ENCODE measurements at regions not wholly inside any gene's neighbourhood (a gene's known extent, or its start where the extent isn't known, plus 50 kb on each side); places are given as distances from the start of the nearest gene placed in this dataset.
"Not testable (repeated sequence)": the region's sequence is repeated elsewhere in the genome, so short reads cannot be mapped to it uniquely, and the experiment has no call there.

DNA sequence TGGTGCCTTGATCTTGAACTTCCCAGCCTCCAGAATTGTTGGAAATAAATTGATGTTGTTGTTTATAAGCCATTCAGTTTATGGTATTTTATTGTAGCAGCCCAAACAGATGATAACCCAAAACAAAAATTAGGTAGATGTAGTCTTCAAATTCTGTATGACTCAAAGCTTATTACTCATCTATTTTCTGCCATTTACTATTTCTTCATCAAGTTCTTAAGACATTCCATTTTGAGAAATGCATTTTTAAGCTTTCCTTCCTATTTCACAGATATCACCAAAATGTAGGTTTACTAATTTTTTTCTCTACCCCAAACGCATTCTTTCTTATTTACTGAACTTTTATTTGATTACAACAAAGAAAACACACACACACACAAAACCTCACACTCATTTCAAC lies 148.2 kb downstream of the RND3 start:
- H3K27ac Mint-ChIP-seq = no peak overlapping the region
- no peaks in the 10 kb centered on the region for H3K36me3 Mint-ChIP-seq
- DNase-seq (ENCODE audit: low spot score in 2 of 2) (no peak), ATAC-seq (no peak)
- H3K9me3 Mint-ChIP-seq = peaks cover under 1 to 5% of the 10 kb centered on the region in 2 donors

GRCh38 chr2:150335596-150335995 lies 151.9 kb downstream of the RND3 start:
- DNase-seq (ENCODE audit: low spot score in 2 of 2) = no peak
- no peak for ATAC-seq
- Mint-ChIP-seq H3K27ac (no peak overlapping the region), H3K36me3 (no peaks in the 10 kb centered on the region), H3K9me3 (peaks cover 4 to 9% of the 10 kb centered on the region in 2 donors)

DNA sequence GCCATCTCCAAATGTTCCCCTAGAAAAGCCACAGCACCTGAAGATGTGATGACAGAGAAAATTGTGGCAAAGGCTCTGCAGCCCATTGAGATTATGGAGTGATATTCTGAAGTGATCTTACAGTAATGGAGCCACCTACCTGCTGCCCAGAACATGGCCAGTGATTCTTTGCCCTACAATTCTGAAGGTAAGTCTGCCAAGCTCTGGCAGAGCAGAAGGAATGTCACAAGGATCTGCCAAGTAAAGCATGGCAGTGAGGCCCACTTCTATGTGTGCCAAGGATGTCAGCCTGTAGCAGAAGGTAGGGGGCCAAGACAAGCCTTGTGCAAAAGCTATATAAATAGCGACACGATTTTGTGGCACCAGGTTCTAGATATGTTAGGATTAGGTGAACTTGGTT lies 155.1 kb downstream of the RND3 start:
- no peak for DNase-seq (ENCODE audit: low spot score in 2 of 2)
- Mint-ChIP-seq H3K27ac (no peak overlapping the region), H3K9me3 (peaks cover 8 to 9% of the 10 kb centered on the region in 2 donors), H3K36me3 (peaks cover 0 to 6% of the 10 kb centered on the region in 2 donors)
- ATAC-seq = no peak

- H3K9me3 Mint-ChIP-seq = peaks cover 5 to 14% of the 10 kb centered on the region in 2 donors
- no peak for ATAC-seq
- peaks cover 0 to 6% of the 10 kb centered on the region in 2 donors for H3K36me3 Mint-ChIP-seq
- H3K27ac Mint-ChIP-seq = no peak overlapping the region
- DNase-seq (ENCODE audit: low spot score in 2 of 2) = no peak
Measured at GRCh38 chr2:150327564-150328489, 159.6 kb downstream of the RND3 start.

GRCh38 chr2:150325656-150326314 lies 161.7 kb downstream of the RND3 start:
- DNase-seq (ENCODE audit: low spot score in 2 of 2) = no peak
- no peak for ATAC-seq
- no peak overlapping the region for H3K27ac Mint-ChIP-seq
- peaks cover 5 to 14% of the 10 kb centered on the region in 2 donors for H3K9me3 Mint-ChIP-seq
- peaks cover 0 to 6% of the 10 kb centered on the region in 2 donors for H3K36me3 Mint-ChIP-seq

- peaks cover 0 to 12% of the 10 kb centered on the region in 2 donors for H3K9me3 Mint-ChIP-seq
- not testable (repeated sequence) for ATAC-seq; DNase-seq (ENCODE audit: low spot score in 2 of 2); H3K27ac Mint-ChIP-seq; H3K36me3 Mint-ChIP-seq
Measured at GRCh38 chr2:150323071-150323470, 164.4 kb downstream of the RND3 start.

- H3K9me3 Mint-ChIP-seq = peaks cover 0 to 20% of the 10 kb centered on the region in 2 donors
- H3K36me3 Mint-ChIP-seq = no peaks in the 10 kb centered on the region
- DNase-seq (ENCODE audit: low spot score in 2 of 2) = no peak
- no peak for ATAC-seq
- H3K27ac Mint-ChIP-seq = no peak overlapping the region
Measured at GRCh38 chr2:150320608-150321007, 166.9 kb downstream of the RND3 start.

DNA sequence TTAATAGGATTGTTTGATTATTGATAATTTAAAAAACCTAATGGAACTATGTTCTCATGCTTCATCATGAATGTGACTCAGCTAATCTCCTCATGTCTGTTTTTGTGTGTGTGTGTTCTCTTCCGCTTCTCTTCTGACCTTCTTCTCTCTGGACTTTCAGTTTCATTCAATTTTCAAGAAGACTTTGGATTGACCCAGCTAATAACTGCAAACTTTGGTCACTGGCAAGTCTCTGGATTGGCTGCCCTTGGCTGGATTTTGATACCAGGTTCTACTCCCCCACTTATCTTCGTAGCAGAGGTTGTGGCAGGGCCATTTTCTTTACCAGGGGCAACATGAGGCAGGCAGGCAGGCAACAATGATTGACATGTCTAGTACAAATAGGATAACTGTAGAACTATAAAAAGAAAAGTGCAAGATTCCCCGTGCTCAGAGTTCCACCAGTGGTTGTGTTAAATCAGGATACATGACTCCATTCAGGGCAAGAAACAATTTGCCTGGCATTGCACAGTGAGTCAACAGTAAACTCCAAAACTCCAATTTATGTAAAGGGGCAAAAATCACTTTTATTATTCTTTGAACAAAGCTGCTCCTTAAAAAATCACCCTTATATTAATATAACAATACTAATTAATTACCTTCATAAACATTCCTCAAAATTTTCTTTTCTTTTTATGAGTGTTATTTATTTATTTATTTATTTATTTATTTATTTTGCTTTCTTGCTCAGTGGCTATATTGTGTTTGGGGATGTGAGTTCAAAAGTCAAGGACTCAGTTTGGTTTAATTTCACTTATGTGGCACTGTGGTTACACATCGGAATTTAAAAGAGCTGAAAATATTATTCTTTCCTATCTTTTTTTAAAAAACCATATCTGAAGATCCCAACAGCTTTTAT lies 167.6 kb downstream of the RND3 start:
- no peak for ATAC-seq
- Mint-ChIP-seq H3K27ac (no peak overlapping the region), H3K9me3 (peaks cover 0 to 20% of the 10 kb centered on the region in 2 donors), H3K36me3 (no peaks in the 10 kb centered on the region)
- no peak for DNase-seq (ENCODE audit: low spot score in 2 of 2)

GRCh38 chr2:150319085-150319484 lies 168.4 kb downstream of the RND3 start:
- DNase-seq (ENCODE audit: low spot score in 2 of 2) (no peak), ATAC-seq (no peak)
- peaks cover 0 to 15% of the 10 kb centered on the region in 2 donors for H3K9me3 Mint-ChIP-seq
- H3K27ac Mint-ChIP-seq = no peak overlapping the region
- no peaks in the 10 kb centered on the region for H3K36me3 Mint-ChIP-seq

GRCh38 chr2:150312271-150312670 lies 175.2 kb downstream of the RND3 start:
- peaks cover 12 to 28% of the 10 kb centered on the region in 2 donors for H3K9me3 Mint-ChIP-seq
- no peak for DNase-seq (ENCODE audit: low spot score in 2 of 2)
- H3K36me3 Mint-ChIP-seq = peaks cover 0 to 13% of the 10 kb centered on the region in 2 donors
- ATAC-seq = no peak
- no peak overlapping the region for H3K27ac Mint-ChIP-seq

DNA sequence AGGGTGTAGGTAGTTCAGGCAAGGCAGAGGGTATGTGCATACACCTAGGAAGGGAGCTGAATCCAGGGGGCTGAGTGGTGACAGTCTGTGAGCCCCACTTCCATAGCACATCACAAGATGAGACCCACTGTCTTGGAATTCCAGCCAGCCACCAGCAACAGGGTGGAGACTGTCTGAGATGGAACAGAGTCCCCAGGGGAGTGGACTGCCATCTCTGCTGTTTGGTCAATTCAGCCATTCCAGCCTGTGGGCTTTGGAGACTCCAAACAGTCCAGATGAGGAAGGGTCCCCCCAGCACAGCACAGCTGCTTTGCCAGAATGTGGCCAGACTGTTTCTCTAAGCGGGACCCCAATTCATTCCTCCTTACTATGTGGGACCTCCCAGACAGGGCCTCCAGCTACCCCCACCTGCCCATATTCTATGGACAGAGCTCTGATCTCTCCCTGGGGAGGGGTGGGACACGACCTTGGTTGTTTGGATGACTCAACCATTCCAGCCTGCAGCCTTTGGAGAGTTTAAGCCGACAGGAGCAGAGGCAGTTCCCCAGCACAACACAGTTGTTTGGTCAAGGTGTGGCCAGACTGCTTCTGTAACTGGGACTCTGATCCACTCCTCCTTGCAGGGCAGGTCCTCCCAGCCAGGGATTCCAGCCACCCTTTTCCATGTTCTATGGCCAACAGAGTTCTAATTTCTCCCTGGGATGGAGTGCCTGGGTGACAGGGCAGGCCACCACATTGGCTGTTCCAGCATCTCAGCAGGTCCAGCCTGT lies 178.0 kb downstream of the RND3 start:
- H3K36me3 Mint-ChIP-seq = peaks cover 0 to 13% of the 10 kb centered on the region in 2 donors
- H3K27ac Mint-ChIP-seq = no peak overlapping the region
- DNase-seq (ENCODE audit: low spot score in 2 of 2) (no peak), ATAC-seq (no peak)
- H3K9me3 Mint-ChIP-seq = peaks cover 12 to 19% of the 10 kb centered on the region in 2 donors

GRCh38 chr2:150307258-150307657 lies 180.2 kb downstream of the RND3 start:
- Mint-ChIP-seq H3K27ac (no peak overlapping the region), H3K9me3 (peaks cover 14 to 18% of the 10 kb centered on the region in 2 donors), H3K36me3 (peaks cover 0 to 13% of the 10 kb centered on the region in 2 donors)
- DNase-seq (ENCODE audit: low spot score in 2 of 2) (no peak), ATAC-seq (no peak)

DNA sequence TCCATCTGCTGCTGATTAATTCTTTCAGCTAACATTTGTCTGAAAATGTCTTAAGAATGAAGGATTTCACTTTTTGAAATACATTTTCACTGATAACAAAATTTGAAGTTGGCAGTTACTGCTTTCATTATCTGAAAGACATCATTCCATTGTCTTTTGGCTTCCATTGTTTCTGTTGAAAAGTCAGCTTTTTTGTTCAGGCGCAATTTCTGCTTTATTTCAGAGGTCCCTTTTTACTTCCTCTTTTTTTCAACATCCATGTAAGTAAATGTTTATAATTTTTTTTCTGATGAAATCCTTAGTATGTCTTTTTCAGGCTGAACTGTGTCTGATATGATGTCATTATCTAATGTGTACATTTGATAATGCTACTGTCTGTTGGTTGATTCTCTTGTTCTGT lies 184.2 kb downstream of the RND3 start:
- ATAC-seq = no peak
- H3K27ac Mint-ChIP-seq = no peak overlapping the region
- H3K9me3 Mint-ChIP-seq = peaks cover 11 to 18% of the 10 kb centered on the region in 2 donors
- DNase-seq (ENCODE audit: low spot score in 2 of 2) = no peak
- no peaks in the 10 kb centered on the region for H3K36me3 Mint-ChIP-seq

DNA sequence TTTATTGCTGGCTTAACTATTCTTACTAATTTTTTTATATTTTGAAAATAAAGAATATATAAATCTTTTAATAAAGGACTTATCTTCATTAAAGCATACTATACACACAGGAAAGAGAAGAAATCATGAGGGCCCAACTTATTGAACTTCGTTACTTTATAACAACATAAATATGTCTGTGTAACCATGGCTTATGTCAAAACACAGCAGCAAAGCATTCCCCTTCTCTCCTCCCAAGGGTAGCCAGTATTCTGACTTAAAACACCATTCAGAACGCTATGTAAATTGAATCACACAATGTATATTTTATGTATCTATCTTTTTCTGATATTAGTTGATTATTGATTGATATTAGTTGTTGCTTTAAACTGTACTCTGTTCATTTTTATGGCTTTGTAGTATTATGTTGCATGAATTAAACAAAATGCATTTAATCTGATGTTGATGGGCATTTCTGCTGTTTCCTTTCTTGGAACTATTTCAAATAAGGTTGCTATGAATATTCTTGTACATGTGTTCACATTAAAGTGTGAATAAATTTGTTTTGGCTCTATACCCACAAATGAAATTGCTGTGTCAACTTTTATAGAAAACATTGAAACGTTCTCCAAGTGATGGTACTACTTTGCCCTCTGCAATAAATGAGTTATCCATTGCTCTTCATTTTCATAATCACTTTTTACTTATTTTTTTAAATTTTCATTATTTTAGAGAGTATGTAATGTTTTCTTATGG lies 188.7 kb downstream of the RND3 start:
- no peak overlapping the region for H3K27ac Mint-ChIP-seq
- peaks cover 17% of the 10 kb centered on the region in 2 donors for H3K9me3 Mint-ChIP-seq
- no peaks in the 10 kb centered on the region for H3K36me3 Mint-ChIP-seq
- ATAC-seq (no peak), DNase-seq (ENCODE audit: low spot score in 2 of 2) (no peak)

GRCh38 chr2:150296770-150297546 lies 190.5 kb downstream of the RND3 start:
- no peaks in the 10 kb centered on the region for H3K36me3 Mint-ChIP-seq
- H3K27ac Mint-ChIP-seq = no peak overlapping the region
- ATAC-seq (no peak), DNase-seq (ENCODE audit: low spot score in 2 of 2) (no peak)
- peaks cover 9 to 13% of the 10 kb centered on the region in 2 donors for H3K9me3 Mint-ChIP-seq

Data from activated naive CD4-positive, alpha-beta T cell treated with anti-CD3 and anti-CD28 coated beads, Interleukin-2, amount 50 U/mL, for 72 hours (primary cell).